Sciatic nerve (tissue), 2 donors: ENCODE measurements at regions not wholly inside any gene's neighbourhood (a gene's known extent, or its start where the extent isn't known, plus 50 kb on each side); places are given as distances from the start of the nearest gene placed in this dataset.
"Not testable (repeated sequence)": the region's sequence is repeated elsewhere in the genome, so short reads cannot be mapped to it uniquely, and the experiment has no call there.

ENCODE experiments used
- ATAC-seq: fragments of 200-7000 bp; cut with Tn5 transposase; one replicate; pipeline ENCODE4 v1.9.1; 2020; ENCODE audit warnings: mild to moderate bottlenecking, moderate library complexity
- DNase-seq: peaks from one replicate; pipeline ENCODE4 v3.0.0-alpha.2; 2020; ENCODE audit warnings: low spot score
- intact Hi-C: fragments of 100-400 bp; cut with DNase I; formaldehyde crosslinking; loops from one replicate; pipeline ENCODE4 v1.14.2; 2022
- donor health status: DM: no; HTN: no; CAD: no.
- donor health status: DM: no; HTN: no; CAD: no.

- DNase-seq (peak; percentile 66), ATAC-seq (peak; percentile 95)
- intact Hi-C loops = no loop called here
Observed at GRCh38 chr7:54932818-54933543, 85.8 kb upstream of the EGFR start.

DNA sequence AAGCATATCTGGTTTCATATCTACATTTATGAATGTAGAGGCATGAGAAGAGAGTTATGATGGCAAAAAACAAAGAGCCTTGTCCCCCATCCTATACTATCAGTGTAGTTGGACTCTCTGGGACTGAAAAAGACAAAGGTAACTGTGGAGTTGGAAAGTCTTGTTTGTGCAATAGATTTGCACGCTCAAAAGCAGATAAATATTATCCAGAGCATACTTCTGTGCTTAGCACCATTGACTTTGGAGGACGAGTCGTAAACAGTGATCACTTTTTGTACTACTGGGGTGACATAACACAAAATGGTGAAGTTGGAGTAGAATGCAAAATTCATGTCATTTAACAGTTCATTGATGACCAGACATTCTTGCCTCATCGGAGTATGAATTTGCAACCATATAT, 85.2 kb upstream of the EGFR start:
- intact Hi-C loops = no loop called here
- no peak for DNase-seq
- peak; percentile 20 for ATAC-seq

GRCh38 chr7:54940748-54941147, 78.1 kb upstream of the EGFR start:
- no peak for DNase-seq
- ATAC-seq = no peak
- intact Hi-C loops = no loop called here

- intact Hi-C loops = no loop called here
- ATAC-seq (peak; percentile 56), DNase-seq (no peak)
Observed at GRCh38 chr7:54944179-54944578, 74.6 kb upstream of the EGFR start.

DNA sequence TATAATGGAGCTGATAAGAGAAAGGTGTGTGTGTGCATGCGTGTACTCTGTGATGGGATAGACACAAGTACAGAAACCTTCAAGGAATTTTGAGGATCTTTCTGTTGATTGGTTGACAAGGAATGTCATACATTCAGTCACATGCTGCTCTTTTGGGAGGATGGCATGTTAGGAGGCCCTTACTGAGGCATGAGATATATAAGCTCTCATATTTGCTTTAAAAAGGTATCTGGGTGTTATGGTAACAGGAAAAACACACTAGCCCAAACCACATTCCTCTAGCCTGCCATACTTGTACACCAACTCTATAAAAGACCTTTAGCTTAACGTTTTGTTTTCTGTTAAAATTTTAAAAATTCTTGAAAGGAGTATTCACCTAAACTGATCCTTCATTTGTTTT, 72.5 kb upstream of the EGFR start:
- intact Hi-C loops = no loop called here
- ATAC-seq (no peak), DNase-seq (no peak)

- ATAC-seq (no peak), DNase-seq (no peak)
- intact Hi-C loops = no loop called here
Observed at GRCh38 chr7:54946764-54947163, 72.1 kb upstream of the EGFR start.

DNA sequence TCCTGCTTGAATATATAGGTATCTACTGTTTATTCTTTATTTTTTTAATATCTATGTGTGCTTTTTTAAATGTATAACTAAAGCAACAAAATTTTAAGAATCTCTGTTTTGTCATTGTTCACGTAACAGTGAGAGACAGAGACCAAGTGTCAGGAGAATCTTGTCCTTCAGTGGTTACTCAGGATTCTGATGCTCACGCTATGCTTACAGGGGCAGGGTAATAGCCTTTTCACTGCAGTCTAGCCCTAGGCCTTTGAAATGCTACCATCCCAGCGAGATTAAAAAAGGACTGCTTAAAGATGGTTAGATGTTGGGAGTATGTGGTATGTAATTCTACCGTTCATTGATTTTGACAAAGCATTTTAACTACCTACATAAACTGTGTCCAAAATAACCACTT, 71.6 kb upstream of the EGFR start:
- intact Hi-C loops = no loop called here
- ATAC-seq (no peak), DNase-seq (no peak)

DNA sequence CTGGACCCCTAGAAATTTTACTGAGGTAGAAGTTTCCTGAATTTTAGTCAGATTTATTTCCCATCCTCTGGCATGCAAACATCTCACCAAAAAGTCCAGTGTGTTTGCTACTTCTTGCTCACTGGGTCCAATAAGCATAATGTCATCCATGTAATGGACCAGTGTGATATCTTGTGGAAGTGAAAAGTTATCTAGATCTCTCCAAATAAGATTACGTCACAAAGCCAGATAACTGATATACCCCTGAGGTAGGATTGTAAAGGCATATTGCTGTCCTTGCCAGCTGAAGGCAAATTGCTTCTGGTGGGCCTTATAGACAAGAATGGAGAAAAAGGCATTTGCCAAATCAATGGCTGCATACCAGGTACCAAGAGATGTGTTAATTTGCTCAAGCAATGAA, 69.3 kb upstream of the EGFR start:
- ATAC-seq, intact Hi-C loops, DNase-seq: not testable (repeated sequence)

DNA sequence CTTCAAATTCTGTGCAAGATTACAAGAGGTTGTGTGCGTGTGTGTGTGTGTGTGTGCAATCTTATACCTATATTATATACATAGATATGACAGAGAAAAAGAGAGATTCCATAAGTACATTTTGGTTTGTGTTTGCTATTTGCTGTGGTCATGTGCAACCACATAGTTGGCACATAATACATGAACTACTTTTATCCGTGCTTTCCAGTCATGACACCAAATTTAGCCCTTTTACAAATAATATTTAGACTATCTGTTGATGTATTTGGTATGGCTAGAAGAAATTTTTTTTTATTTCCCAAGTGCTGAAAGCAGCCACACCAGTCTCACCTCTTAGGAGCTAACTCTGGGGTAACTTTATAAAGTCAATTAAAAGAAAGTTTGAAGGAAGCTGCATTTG, 63.5 kb upstream of the EGFR start:
- no peak for DNase-seq

GRCh38 chr7:54955696-54956420, 63.0 kb upstream of the EGFR start:
- intact Hi-C loops = no loop called here
- ATAC-seq (no peak), DNase-seq (no peak)

More for the DNA sequence above, 63.5 kb upstream of the EGFR start:
- intact Hi-C loops = no loop called here
- ATAC-seq = no peak

- DNase-seq (no peak), ATAC-seq (no peak)
- intact Hi-C loops = no loop called here
Observed at GRCh38 chr7:54956865-54957264, 62.0 kb upstream of the EGFR start.

GRCh38 chr7:54960517-54960916, 58.3 kb upstream of the EGFR start:
- intact Hi-C loops = no loop called here
- ATAC-seq = no peak
- DNase-seq = no peak

GRCh38 chr7:54961391-54961790, 57.4 kb upstream of the EGFR start:
- no peak for DNase-seq
- intact Hi-C loops = no loop called here

GRCh38 chr7:54963155-54963554, 55.7 kb upstream of the EGFR start:
- DNase-seq (no peak), ATAC-seq (no peak)
- intact Hi-C loops = no loop called here

More at GRCh38 chr7:54961391-54961790, 57.4 kb upstream of the EGFR start:
- ATAC-seq = no peak

DNA sequence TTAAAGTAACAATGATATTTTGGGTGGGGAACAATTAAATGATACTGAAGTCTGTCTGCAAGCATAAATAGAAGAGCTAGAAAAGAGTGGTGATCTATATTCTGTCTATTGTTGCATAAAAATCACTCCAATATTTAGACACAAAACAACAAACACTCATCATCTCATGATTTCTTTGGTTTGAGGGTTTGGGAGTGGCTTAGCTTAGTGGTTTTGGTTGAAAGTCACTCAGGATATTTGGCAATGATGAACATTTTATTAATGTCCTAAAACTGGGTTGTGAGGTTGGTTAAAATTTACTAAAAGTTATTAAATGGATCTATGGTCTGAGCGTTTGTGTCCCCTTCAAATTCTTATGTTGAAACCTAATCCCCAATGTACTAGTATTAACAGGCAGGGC, 54.7 kb upstream of the EGFR start:
- intact Hi-C loops = no loop called here
- no peak for DNase-seq
- no peak for ATAC-seq

GRCh38 chr7:54967377-54967776, 51.4 kb upstream of the EGFR start:
- DNase-seq (no peak), ATAC-seq (no peak)
- intact Hi-C loops = no loop called here

- no peak for DNase-seq
- intact Hi-C loops = no loop called here
- no peak for ATAC-seq
Observed at GRCh38 chr7:54968018-54968417, 50.8 kb upstream of the EGFR start.
